ENCODE measurements at regions not wholly inside any gene's neighbourhood (a gene's known extent, or its start where the extent isn't known, plus 50 kb on each side); places are given as distances from the start of the nearest gene placed in this dataset.

- in situ Hi-C loops (cut with MboI; ENCODE audit: low sequenced_read_pairs) = loop anchor here (10.0 kb wide), 1 partner anchor 563 kb away; no protein-coding TSS in a partner anchor
These were observed 206.4 kb downstream of the REEP3 start for GRCh38 chr10:63727636-63728035.

- in situ Hi-C loops (cut with MboI; ENCODE audit: low sequenced_read_pairs) = no loop called here
These were observed 214.1 kb downstream of the REEP3 start for GRCh38 chr10:63735305-63735704.

GRCh38 chr10:63738410-63738809, 217.2 kb downstream of the REEP3 start:
- in situ Hi-C loops (cut with MboI; ENCODE audit: low sequenced_read_pairs) = no loop called here

- in situ Hi-C loops (cut with MboI; ENCODE audit: low sequenced_read_pairs) = no loop called here
These were observed 223.1 kb downstream of the REEP3 start for GRCh38 chr10:63744060-63744941.

- in situ Hi-C loops (cut with MboI; ENCODE audit: low sequenced_read_pairs) = no loop called here
These were observed 228.7 kb downstream of the REEP3 start for GRCh38 chr10:63749915-63750314.

- in situ Hi-C loops (cut with MboI; ENCODE audit: low sequenced_read_pairs) = no loop called here
These were observed 230.6 kb downstream of the REEP3 start for GRCh38 chr10:63751836-63752235.

GRCh38 chr10:63752318-63752717, 231.1 kb downstream of the REEP3 start:
- in situ Hi-C loops (cut with MboI; ENCODE audit: low sequenced_read_pairs) = no loop called here

- in situ Hi-C loops (cut with MboI; ENCODE audit: low sequenced_read_pairs) = no loop called here
These were observed 232.6 kb downstream of the REEP3 start for GRCh38 chr10:63753808-63754207.

- in situ Hi-C loops (cut with MboI; ENCODE audit: low sequenced_read_pairs) = no loop called here
These were observed 234.2 kb downstream of the REEP3 start for GRCh38 chr10:63755441-63755840.

- in situ Hi-C loops (cut with MboI; ENCODE audit: low sequenced_read_pairs) = no loop called here
These were observed 235.9 kb downstream of the REEP3 start for GRCh38 chr10:63757067-63757466.

GRCh38 chr10:63758080-63758479, 236.9 kb downstream of the REEP3 start:
- in situ Hi-C loops (cut with MboI; ENCODE audit: low sequenced_read_pairs) = no loop called here

- in situ Hi-C loops (cut with MboI; ENCODE audit: low sequenced_read_pairs) = no loop called here
These were observed 238.1 kb downstream of the REEP3 start for GRCh38 chr10:63759335-63759734.

- in situ Hi-C loops (cut with MboI; ENCODE audit: low sequenced_read_pairs) = no loop called here
These were observed 239.0 kb downstream of the REEP3 start for GRCh38 chr10:63760034-63760707.

- in situ Hi-C loops (cut with MboI; ENCODE audit: low sequenced_read_pairs) = no loop called here
These were observed 239.5 kb downstream of the REEP3 start for GRCh38 chr10:63760708-63761047.

- in situ Hi-C loops (cut with MboI; ENCODE audit: low sequenced_read_pairs) = no loop called here
These were observed 240.0 kb downstream of the REEP3 start for GRCh38 chr10:63761243-63761642.

GRCh38 chr10:63763744-63764143, 242.5 kb downstream of the REEP3 start:
- in situ Hi-C loops (cut with MboI; ENCODE audit: low sequenced_read_pairs) = no loop called here

- in situ Hi-C loops (cut with MboI; ENCODE audit: low sequenced_read_pairs) = no loop called here
These were observed 243.9 kb downstream of the REEP3 start for GRCh38 chr10:63765126-63765525.

- in situ Hi-C loops (cut with MboI; ENCODE audit: low sequenced_read_pairs) = no loop called here
These were observed 245.5 kb downstream of the REEP3 start for GRCh38 chr10:63766745-63767137.

GRCh38 chr10:63767138-63767801, 246.1 kb downstream of the REEP3 start:
- in situ Hi-C loops (cut with MboI; ENCODE audit: low sequenced_read_pairs) = no loop called here

GRCh38 chr10:63769367-63769766, 248.2 kb downstream of the REEP3 start:
- in situ Hi-C loops (cut with MboI; ENCODE audit: low sequenced_read_pairs) = no loop called here

GRCh38 chr10:63770523-63770922, 249.3 kb downstream of the REEP3 start:
- in situ Hi-C loops (cut with MboI; ENCODE audit: low sequenced_read_pairs) = no loop called here

- in situ Hi-C loops (cut with MboI; ENCODE audit: low sequenced_read_pairs) = no loop called here
These were observed 251.3 kb downstream of the REEP3 start for GRCh38 chr10:63772491-63772890.

Measured in HL-60/S4 (cell line).